H1 (cell line): ENCODE measurements at regions not wholly inside any gene's neighbourhood (a gene's known extent, or its start where the extent isn't known, plus 50 kb on each side); places are given as distances from the start of the nearest gene placed in this dataset.

Experiments used
- CTCF ChIA-PET: fragments of 300-600 bp; sonication (Branson Sonifier 250); formaldehyde crosslinking; loops from one replicate; lab custom pipeline; 2021; ENCODE audit not compliant: partially characterized antibody; lab: Charles Lee
- POLR2A ChIA-PET: fragments of 300-600 bp; sonication (Branson Sonifier 250); formaldehyde crosslinking; loops from one replicate; lab custom pipeline; 2021; ENCODE audit warnings: inconsistent platforms; ENCODE audit not compliant: partially characterized antibody; lab: Charles Lee
- DNase-seq, 2 experiments: peaks; one replicate each; pipeline versions ENCODE4 v3.0.0 to v3.0.0-alpha.2; 2010 to 2022; ENCODE audit warnings: low spot score in 2 of 2, low read depth in 1 of 2, mixed read lengths in 1 of 2
- FAIRE-seq: peaks from 2 replicates; lab custom pipeline; 2011; peaks lifted over from hg19 to GRCh38; lab: Jason Lieb, UNC
- H2AFZ ChIP-seq: 2 replicates; pipeline ENCODE4 v1.8.1; 2012; ENCODE audit warnings: low read length, inconsistent platforms
- H2AK5ac ChIP-seq: 2 replicates; pipeline ENCODE4 v1.6.1; 2013; ENCODE audit warnings: low read depth, low read length
- H2BK120ac ChIP-seq: replicated peaks from 2 replicates; pipeline ENCODE3; 2013; ENCODE audit warnings: low read depth, low read length, inconsistent platforms
- H2BK12ac ChIP-seq: 2 replicates; pipeline ENCODE4 v1.6.1; 2013; ENCODE audit warnings: low read depth, low read length
- H2BK15ac ChIP-seq: 2 replicates; pipeline ENCODE4 v1.6.1; 2013; ENCODE audit warnings: low read length
- H2BK20ac ChIP-seq: 2 replicates; pipeline ENCODE4 v1.6.1; 2013; ENCODE audit warnings: low read length
- H2BK5ac ChIP-seq: 2 replicates; pipeline ENCODE4 v1.6.1; 2013; ENCODE audit warnings: low read depth, low read length
- H3K14ac ChIP-seq: 2 replicates; pipeline ENCODE4 v1.6.1; 2013; ENCODE audit warnings: inconsistent platforms; ENCODE audit not compliant: insufficient read length
- H3K18ac ChIP-seq: 2 replicates; pipeline ENCODE4 v1.6.1; 2013; ENCODE audit warnings: low read length; ENCODE audit errors: extremely low read depth
- H3K23ac ChIP-seq: 2 replicates; pipeline ENCODE4 v1.6.1; 2013; ENCODE audit warnings: inconsistent platforms; ENCODE audit not compliant: insufficient read length
- H3K23me2 ChIP-seq: 2 replicates; pipeline ENCODE4 v1.6.1; 2013; ENCODE audit warnings: low read depth, low read length
- H3K27ac ChIP-seq: 2 replicates; pipeline ENCODE4 v1.6.1; 2011; ENCODE audit warnings: low read depth, low read length, inconsistent platforms
- H3K27me3 ChIP-seq, 4 experiments: replicated peaks in 1 of 4; 1 replicate in 1 of 4; 2 replicates in 3 of 4; pipeline versions ENCODE4 v1.6.1 to v1.8.1; 2011 to 2013; ENCODE audit warnings: low read length in 3 of 4, mild to moderate bottlenecking in 3 of 4, inconsistent platforms in 2 of 4, mixed read lengths in 2 of 4, moderate library complexity in 1 of 4; ENCODE audit not compliant: control insufficient read depth in 3 of 4, insufficient read depth in 3 of 4; ENCODE audit errors: extremely low read depth in 1 of 4
- H3K36me3 ChIP-seq, 4 experiments: 2 replicates each; pipeline versions ENCODE4 v1.6.1 to v1.8.1; 2011 to 2013; ENCODE audit warnings: mild to moderate bottlenecking in 4 of 4, low read length in 3 of 4, moderate library complexity in 2 of 4, control low read depth in 1 of 4, inconsistent platforms in 1 of 4; ENCODE audit not compliant: insufficient read depth in 4 of 4, control insufficient read depth in 2 of 4
- H3K4ac ChIP-seq: replicated peaks from 2 replicates; pipeline ENCODE3; 2013; ENCODE audit warnings: low read length, low read depth, mixed read lengths, inconsistent platforms; ENCODE audit not compliant: insufficient read length
- H3K4me1 ChIP-seq, 4 experiments: replicated peaks in 1 of 4; 1 replicate in 1 of 4; 2 replicates in 3 of 4; pipeline versions ENCODE4 v1.6.1 to v1.8.1; 2011 to 2013; ENCODE audit warnings: low read length in 3 of 4, inconsistent platforms in 2 of 4, mixed read lengths in 1 of 4; ENCODE audit not compliant: insufficient read depth in 4 of 4, control insufficient read depth in 3 of 4
- H3K4me2 ChIP-seq, 2 experiments: 2 replicates each; pipeline versions ENCODE4 v1.6.1 to v1.8.1; 2011 to 2013; ENCODE audit warnings: low read depth in 2 of 2, low read length in 2 of 2, control low read depth in 1 of 2, inconsistent platforms in 1 of 2, mild to moderate bottlenecking in 1 of 2; ENCODE audit not compliant: insufficient read depth in 1 of 2
- H3K4me3 ChIP-seq, 4 experiments: fragments of 200-600, 300-600 bp in 1 of 4; sonication (generic), shearing (Covaris generic), sonication (Bioruptor Twin) in 1 of 4; 2 replicates each; pipeline versions ENCODE4 v1.5.1 to v1.8.1; 2011 to 2016; ENCODE audit warnings: low read length in 4 of 4, low read depth in 3 of 4, control low read depth in 2 of 4, inconsistent platforms in 2 of 4, mild to moderate bottlenecking in 2 of 4, mixed read lengths in 1 of 4, moderate library complexity in 1 of 4; ENCODE audit not compliant: insufficient read depth in 2 of 4; ENCODE audit errors: extremely low read depth in 1 of 4
- H3K56ac ChIP-seq: replicated peaks from 2 replicates; pipeline ENCODE3; 2013; ENCODE audit warnings: low read depth, mild to moderate bottlenecking, mixed read lengths, low read length, inconsistent platforms; ENCODE audit not compliant: insufficient read length
- H3K79me1 ChIP-seq: 2 replicates; pipeline ENCODE4 v1.6.1; 2013; ENCODE audit warnings: low read depth, low read length, control low read depth
- H3K79me2 ChIP-seq, 2 experiments: 2 replicates each; pipeline versions ENCODE4 v1.6.1 to v1.8.1; 2012 to 2013; ENCODE audit warnings: low read length in 2 of 2, mild to moderate bottlenecking in 2 of 2, inconsistent platforms in 1 of 2; ENCODE audit not compliant: insufficient read depth in 2 of 2, control insufficient read depth in 1 of 2
- H3K9ac ChIP-seq, 4 experiments: replicated peaks in 1 of 4; 1 replicate in 1 of 4; 2 replicates in 3 of 4; pipeline versions ENCODE4 v1.6.1 to v1.8.1; 2011 to 2013; ENCODE audit warnings: low read depth in 3 of 4, low read length in 3 of 4, control low read depth in 2 of 4, mild to moderate bottlenecking in 2 of 4, moderate library complexity in 2 of 4, inconsistent platforms in 1 of 4; ENCODE audit errors: extremely low read depth in 1 of 4
- H3K9me3 ChIP-seq, 2 experiments: 2 replicates each; pipeline versions ENCODE4 v1.6.1 to v1.8.1; 2012 to 2013; ENCODE audit warnings: mild to moderate bottlenecking in 2 of 2, moderate library complexity in 2 of 2, control low read depth in 1 of 2, inconsistent platforms in 1 of 2, low read depth in 1 of 2, low read length in 1 of 2, mixed read lengths in 1 of 2; ENCODE audit not compliant: insufficient read depth in 2 of 2
- H4K20me1 ChIP-seq, 2 experiments: replicated peaks in 1 of 2; 2 replicates each; pipeline versions ENCODE3 to v1.8.1; 2011 to 2013; ENCODE audit warnings: inconsistent platforms in 2 of 2, low read length in 2 of 2, mild to moderate bottlenecking in 1 of 2; ENCODE audit not compliant: insufficient read depth in 2 of 2, control insufficient read depth in 1 of 2
- H4K5ac ChIP-seq: 2 replicates; pipeline ENCODE4 v1.6.1; 2013; ENCODE audit warnings: low read length, low read depth, mixed read lengths, inconsistent platforms; ENCODE audit not compliant: insufficient read length
- H4K8ac ChIP-seq: 2 replicates; pipeline ENCODE4 v1.8.0; 2013; ENCODE audit warnings: mild to moderate bottlenecking, moderate library complexity, low read length, inconsistent platforms; ENCODE audit not compliant: insufficient read depth; ENCODE audit errors: extremely low read depth
- H4K91ac ChIP-seq: replicated peaks from 2 replicates; pipeline ENCODE3; 2013; ENCODE audit warnings: low read length, mixed read lengths, inconsistent platforms; ENCODE audit not compliant: insufficient read length
- BACH1 ChIP-seq: IDR thresholded peaks from 2 replicates; pipeline ENCODE4 v1.6.1; 2012; ENCODE audit warnings: low read length, improper control_type of control experiment
- BCL11A ChIP-seq, 2 experiments: IDR thresholded peaks; one replicate each; pipeline ENCODE4 v1.6.1; 2011; ENCODE audit warnings: low read depth in 2 of 2, low read length in 2 of 2, mild to moderate bottlenecking in 2 of 2
- CBX8 ChIP-seq: fragments of 300-800, 300-1000 bp; sonication (generic); IDR thresholded peaks from 2 replicates; pipeline ENCODE4 v1.7.1; 2016; ENCODE audit warnings: low read depth, low read length, borderline replicate concordance
- CHD2 ChIP-seq: IDR thresholded peaks from 2 replicates; pipeline ENCODE4 v1.6.1; 2012; ENCODE audit warnings: low read length, improper control_type of control experiment
- CTBP2 ChIP-seq: IDR thresholded peaks from 2 replicates; pipeline ENCODE4 v1.7.0; 2011; ENCODE audit warnings: borderline replicate concordance, mild to moderate bottlenecking, moderate library complexity, mixed read lengths, low read length; ENCODE audit not compliant: insufficient read depth, insufficient read length
- GABPA ChIP-seq: IDR thresholded peaks from 2 replicates; pipeline ENCODE4 v1.6.1; 2011; ENCODE audit warnings: mild to moderate bottlenecking, low read length, moderate library complexity, borderline replicate concordance; ENCODE audit not compliant: insufficient read depth
- NANOG ChIP-seq: IDR thresholded peaks from 2 replicates; pipeline ENCODE4 v1.6.1; 2011; ENCODE audit warnings: low read length, low read depth, mild to moderate bottlenecking, inconsistent platforms; ENCODE audit not compliant: insufficient read depth, poor library complexity, severe bottlenecking
- POLR2A ChIP-seq, 2 experiments: IDR thresholded peaks; 1 replicate in 1 of 2; 2 replicates in 1 of 2; pipeline ENCODE4 v1.6.1; 2011; ENCODE audit warnings: low read depth in 2 of 2, low read length in 2 of 2, mild to moderate bottlenecking in 2 of 2; ENCODE audit errors: control extremely low read depth in 1 of 2
- POLR2AphosphoS5 ChIP-seq: IDR thresholded peaks from 2 replicates; pipeline ENCODE4 v1.6.1; 2011; ENCODE audit warnings: low read depth, low read length
- RBBP5 ChIP-seq: IDR thresholded peaks from 2 replicates; pipeline ENCODE4 v1.7.1; 2012; ENCODE audit warnings: low read depth, mild to moderate bottlenecking, inconsistent platforms, low read length, moderate library complexity, borderline replicate concordance
- RNF2 ChIP-seq: fragments of 200-900, 300-1000 bp; sonication (generic); IDR thresholded peaks from 2 replicates; pipeline ENCODE4 v1.7.1; 2016; ENCODE audit warnings: borderline replicate concordance, low read depth, mild to moderate bottlenecking, antibody characterized with exemption, low read length; ENCODE audit not compliant: poor library complexity, severe bottlenecking; ENCODE audit errors: missing control alignments
- SIN3A ChIP-seq, 2 experiments: IDR thresholded peaks in 1 of 2; conservative IDR thresholded peaks in 1 of 2; 2 replicates each; pipeline ENCODE4 v1.6.1; 2011 to 2012; ENCODE audit warnings: low read length in 2 of 2, improper control_type of control experiment in 1 of 2, low read depth in 1 of 2, mild to moderate bottlenecking in 1 of 2
- SRF ChIP-seq: IDR thresholded peaks from 2 replicates; pipeline ENCODE4 v1.6.1; 2011; ENCODE audit warnings: mild to moderate bottlenecking, low read depth, low read length, moderate library complexity
- TAF7 ChIP-seq: optimal IDR thresholded peaks from 2 replicates; pipeline ENCODE3; 2011; ENCODE audit warnings: low read depth, mild to moderate bottlenecking, inconsistent platforms, low read length, moderate library complexity, borderline replicate concordance
- YY1 ChIP-seq: IDR thresholded peaks from 2 replicates; pipeline ENCODE4 v1.6.1; 2011; ENCODE audit warnings: low read depth, mild to moderate bottlenecking, low read length
- WGBS, 2 experiments: shearing (Covaris generic) in 1 of 2; methylation state at CpG; one replicate each; pipeline versions ENCODE4 v1.1.6 to v1.1.7; 2013 to 2015; ENCODE audit warnings: low lambda C conversion rate in 2 of 2, mixed read lengths in 2 of 2, inconsistent platforms in 1 of 2, low coverage in 1 of 2, missing lambda C conversion rate in 1 of 2; ENCODE audit not compliant: insufficient replicate concordance in 2 of 2, insufficient coverage in 1 of 2, insufficient read length in 1 of 2; ENCODE audit errors: extremely low coverage in 1 of 2, missing lambda C conversion rate in 1 of 2; 5-methylcytosine and 5-hydroxymethylcytosine counted together

- H2BK12ac ChIP-seq, result no peak overlapping the region
- H4K20me1 ChIP-seq, result no peaks in the 10 kb centered on the region
- H2BK5ac ChIP-seq, result no peak overlapping the region
- WGBS, 2 experiments, result 86% methylated on average over 5 of the region's 5 CpGs; no CpG with 5 or more reads in 1 of the 2 experiments
- no peak overlapping the region for H3K4me2 ChIP-seq
- H2BK20ac ChIP-seq, result no peak overlapping the region
- H3K9ac ChIP-seq, result no peak overlapping the region
- no peak overlapping the region for H3K4me3 ChIP-seq
- no peak overlapping the region for H3K4ac ChIP-seq
- DNase-seq (no peak), FAIRE-seq (no peak)
- H2BK120ac ChIP-seq, result no peak overlapping the region
- no peak overlapping the region for H2AK5ac ChIP-seq
- H3K14ac ChIP-seq, result no peak overlapping the region
- H3K27ac ChIP-seq, result no peak overlapping the region
- CTCF ChIA-PET, result interaction anchor here (0.9 to 1.4 kb wide), 3 partner anchors 16 to 101 kb away, joined by 3 to 5 read pairs (median 3); no protein-coding TSS in a partner anchor
- H3K18ac ChIP-seq, result no peak overlapping the region
- no peak overlapping the region for H4K5ac ChIP-seq
- H3K4me1 ChIP-seq, result no peaks in the 10 kb centered on the region
- no peaks in the 10 kb centered on the region for H3K36me3 ChIP-seq
- no peak overlapping the region for H2BK15ac ChIP-seq
- H2AFZ ChIP-seq, result no peak overlapping the region
- no peak overlapping the region for H4K91ac ChIP-seq
- H3K27me3 ChIP-seq, result peaks cover 0 to 3% (median 2%) of the 10 kb centered on the region in 4 experiments; a peak in 2 of 7 replicates
- no peaks in the 10 kb centered on the region for H3K79me2 ChIP-seq
- no peak overlapping the region for H3K56ac ChIP-seq
- H4K8ac ChIP-seq, result no peak overlapping the region
- POLR2A ChIA-PET, result no interaction called here
- no peaks in the 10 kb centered on the region for H3K9me3 ChIP-seq
- no peak overlapping the region for H3K23ac ChIP-seq
- no peaks in the 10 kb centered on the region for H3K79me1 ChIP-seq
- no peaks in the 10 kb centered on the region for H3K23me2 ChIP-seq
- no peak for TF ChIP-seq POLR2AphosphoS5
- no peak for TF ChIP-seq RBBP5
- no peak for TF ChIP-seq YY1
- TF ChIP-seq POLR2A (IDR thresholded peaks at IDR 0.05; ENCODE audit: control extremely low read depth in 1 of 2, low read depth in 2 of 2, low read length in 2 of 2), result no peak
- TF ChIP-seq TAF7, result no peak
- no peak for TF ChIP-seq BACH1
- no peak for TF ChIP-seq SRF
- no peak for TF ChIP-seq NANOG
- no peak for TF ChIP-seq GABPA
- TF ChIP-seq CBX8, result no peak
- TF ChIP-seq SIN3A (conservative IDR thresholded peaks at IDR 0.05 in 1 of 2, IDR thresholded peaks at IDR 0.05 in 1 of 2; ENCODE audit: low read depth in 1 of 2, low read length in 2 of 2), result no peak
- TF ChIP-seq RNF2, result no peak
- no peak for TF ChIP-seq CHD2
- TF ChIP-seq CTBP2, result no peak
- TF ChIP-seq BCL11A (IDR thresholded peaks at IDR 0.05; ENCODE audit: low read depth in 2 of 2, low read length in 2 of 2), result no peak
Observed at GRCh38 chr11:20253796-20254195, 93.5 kb upstream of the DBX1 start.
